ENCODE measurements at regions not wholly inside any gene's neighbourhood (a gene's known extent, or its start where the extent isn't known, plus 50 kb on each side); places are given as distances from the start of the nearest gene placed in this dataset.
A peak's percentile ranks its signal among the peaks of the same experiment; 100 is the strongest.

- DNase-seq = peak; percentile 65
Measured at GRCh38 chr6:166106076-166106686, 61.5 kb downstream of the TBXT start.

GRCh38 chr6:166105341-166106075 lies 62.1 kb downstream of the TBXT start:
- no peak for DNase-seq

- DNase-seq = no peak
Measured at GRCh38 chr6:166104872-166105271, 62.8 kb downstream of the TBXT start.

- DNase-seq = no peak
Measured at GRCh38 chr6:166104107-166104506, 63.5 kb downstream of the TBXT start.

- no peak for DNase-seq
Measured at GRCh38 chr6:166101819-166102419, 65.7 kb downstream of the TBXT start.

GRCh38 chr6:166097914-166098522 lies 69.6 kb downstream of the TBXT start:
- peak; percentile 60 for DNase-seq

GRCh38 chr6:166087852-166088251 lies 79.8 kb downstream of the TBXT start:
- DNase-seq = no peak

- DNase-seq = no peak
Measured at GRCh38 chr6:166087246-166087645, 80.4 kb downstream of the TBXT start.

GRCh38 chr6:166085500-166085899 lies 82.2 kb downstream of the TBXT start:
- DNase-seq = no peak

GRCh38 chr6:166084951-166085350 lies 82.7 kb downstream of the TBXT start:
- no peak for DNase-seq

GRCh38 chr6:166079841-166080240 lies 87.8 kb downstream of the TBXT start:
- no peak for DNase-seq

- no peak for DNase-seq
Measured at GRCh38 chr6:166078294-166078693, 89.4 kb downstream of the TBXT start.

GRCh38 chr6:166076625-166077024 lies 91.0 kb downstream of the TBXT start:
- no peak for DNase-seq

- DNase-seq = no peak
Measured at GRCh38 chr6:166075925-166076324, 91.7 kb downstream of the TBXT start.

GRCh38 chr6:166075186-166075585 lies 92.5 kb downstream of the TBXT start:
- no peak for DNase-seq

- no peak for DNase-seq
Measured at GRCh38 chr6:166073082-166073481, 94.6 kb downstream of the TBXT start.

- no peak for DNase-seq
Measured at GRCh38 chr6:166068768-166069167, 98.9 kb downstream of the TBXT start.

GRCh38 chr6:166058064-166058739 lies 109.4 kb downstream of the TBXT start:
- no peak for DNase-seq

GRCh38 chr6:166057431-166057830 lies 110.2 kb downstream of the TBXT start:
- DNase-seq = no peak

- DNase-seq = no peak
Measured at GRCh38 chr6:166056637-166057036, 111.0 kb downstream of the TBXT start.

GRCh38 chr6:166055801-166056200 lies 111.8 kb downstream of the TBXT start:
- no peak for DNase-seq

- no peak for DNase-seq
Measured at GRCh38 chr6:166052837-166053236, 114.8 kb downstream of the TBXT start.

GRCh38 chr6:166050559-166050958 lies 117.1 kb downstream of the TBXT start:
- DNase-seq = no peak

Measured in activated naive CD4-positive, alpha-beta T cell treated with Interleukin-2 at 50 U/mL for 16 hours (primary cell).